Activated CD4-positive, alpha-beta T cell treated with anti-CD3 and anti-CD28 coated beads for 1 hour (primary cell): ENCODE measurements at regions not wholly inside any gene's neighbourhood (a gene's known extent, or its start where the extent isn't known, plus 50 kb on each side); places are given as distances from the start of the nearest gene placed in this dataset.
"Not testable (repeated sequence)": the region's sequence is repeated elsewhere in the genome, so short reads cannot be mapped to it uniquely, and the experiment has no call there.

Source experiments
- DNase-seq: peaks from one replicate; pipeline ENCODE4 v3.0.0-alpha.2; 2020

- DNase-seq: no peak
Observed at GRCh38 chrX:121457096-121457495, 409.7 kb downstream of the GLUD2 start.

GRCh38 chrX:121479406-121479805, 432.0 kb downstream of the GLUD2 start:
- no peak for DNase-seq

GRCh38 chrX:121496966-121497365, 449.6 kb downstream of the GLUD2 start:
- DNase-seq: no peak

GRCh38 chrX:121504153-121504552, 456.7 kb downstream of the GLUD2 start:
- DNase-seq: no peak

- no peak for DNase-seq
Observed at GRCh38 chrX:121546317-121546716, 498.9 kb downstream of the GLUD2 start.

- DNase-seq: no peak
Observed at GRCh38 chrX:121558886-121559285, 511.5 kb downstream of the GLUD2 start.

- DNase-seq: no peak
Observed at GRCh38 chrX:121562616-121563015, 515.2 kb downstream of the GLUD2 start.

GRCh38 chrX:121569609-121570008, 522.2 kb downstream of the GLUD2 start:
- DNase-seq: no peak

- DNase-seq: no peak
Observed at GRCh38 chrX:121570072-121570841, 522.8 kb downstream of the GLUD2 start.

GRCh38 chrX:121571333-121571732, 523.9 kb downstream of the GLUD2 start:
- DNase-seq: no peak

- not testable (repeated sequence) for DNase-seq
Observed at GRCh38 chrX:121574384-121574783, 527.0 kb downstream of the GLUD2 start.

- DNase-seq: no peak
Observed at GRCh38 chrX:121579016-121579760, 531.8 kb downstream of the GLUD2 start.

GRCh38 chrX:121581885-121582284, 534.5 kb downstream of the GLUD2 start:
- no peak for DNase-seq

- no peak for DNase-seq
Observed at GRCh38 chrX:121585626-121586025, 538.2 kb downstream of the GLUD2 start.

- DNase-seq: no peak
Observed at GRCh38 chrX:121592884-121593283, 545.5 kb downstream of the GLUD2 start.

- no peak for DNase-seq
Observed at GRCh38 chrX:121598356-121598755, 550.9 kb downstream of the GLUD2 start.

- no peak for DNase-seq
Observed at GRCh38 chrX:121635141-121635540, 587.7 kb downstream of the GLUD2 start.

- DNase-seq: no peak
Observed at GRCh38 chrX:121639781-121640180, 592.4 kb downstream of the GLUD2 start.

- DNase-seq: no peak
Observed at GRCh38 chrX:121641560-121641959, 594.1 kb downstream of the GLUD2 start.

GRCh38 chrX:121642415-121642814, 595.0 kb downstream of the GLUD2 start:
- no peak for DNase-seq

GRCh38 chrX:121649417-121649816, 602.0 kb downstream of the GLUD2 start:
- no peak for DNase-seq

- DNase-seq: no peak
Observed at GRCh38 chrX:121655276-121655675, 607.9 kb downstream of the GLUD2 start.

- no peak for DNase-seq
Observed at GRCh38 chrX:121666171-121666570, 618.8 kb downstream of the GLUD2 start.

GRCh38 chrX:121671649-121672048, 624.2 kb downstream of the GLUD2 start:
- DNase-seq: no peak
